ACHN (cell line): ENCODE measurements at regions not wholly inside any gene's neighbourhood (a gene's known extent, or its start where the extent isn't known, plus 50 kb on each side); places are given as distances from the start of the nearest gene placed in this dataset.
"Not testable (repeated sequence)": the region's sequence is repeated elsewhere in the genome, so short reads cannot be mapped to it uniquely, and the experiment has no call there.

Experiments used
- DNase-seq: peaks from one replicate; pipeline ENCODE4 v3.0.0-alpha.2; 2015
- in situ Hi-C: cut with HindIII; loops from 2 replicates; pipeline ENCODE4 v1.10.0; 2017; ENCODE audit warnings: low sequenced_read_pairs, low pct_ligation_motif_present, low pct_unique_long_range_greater_than_20kb

GRCh38 chr22:49400941-49401598, 426.6 kb downstream of the BRD1 start:
- DNase-seq = no peak
- in situ Hi-C loops = no loop called here

GRCh38 chr22:49400136-49400940, 427.3 kb downstream of the BRD1 start:
- in situ Hi-C loops = no loop called here
- no peak for DNase-seq

DNA sequence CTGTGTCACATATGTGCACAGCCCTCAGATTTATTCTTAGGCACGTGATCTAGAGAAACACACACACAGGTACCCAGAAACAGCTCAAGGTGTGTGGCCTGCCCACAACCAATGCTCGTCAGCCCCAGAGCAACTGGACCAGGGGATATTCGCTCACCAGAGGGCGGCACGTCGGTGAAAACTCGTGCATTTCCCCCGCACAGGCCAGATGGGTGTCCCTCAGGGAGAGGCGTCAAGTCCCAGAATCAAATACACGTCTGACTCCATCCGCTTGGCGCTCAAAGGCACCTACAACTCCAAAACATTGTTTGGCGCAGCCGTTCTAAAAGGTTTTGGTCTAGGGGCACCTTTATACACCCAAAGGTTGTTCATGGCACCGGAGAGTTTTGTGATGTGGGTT, 429.0 kb downstream of the BRD1 start:
- no peak for DNase-seq
- in situ Hi-C loops = no loop called here

GRCh38 chr22:49398115-49398514, 429.6 kb downstream of the BRD1 start:
- DNase-seq = no peak
- in situ Hi-C loops = no loop called here

GRCh38 chr22:49396817-49397216, 430.9 kb downstream of the BRD1 start:
- DNase-seq = peak; percentile 3
- in situ Hi-C loops = no loop called here

- DNase-seq = no peak
- in situ Hi-C loops = no loop called here
These were observed 432.1 kb downstream of the BRD1 start for GRCh38 chr22:49395617-49396016.

- DNase-seq, in situ Hi-C loops: not testable (repeated sequence)
These were observed 432.6 kb downstream of the BRD1 start for GRCh38 chr22:49395062-49395461.

DNA sequence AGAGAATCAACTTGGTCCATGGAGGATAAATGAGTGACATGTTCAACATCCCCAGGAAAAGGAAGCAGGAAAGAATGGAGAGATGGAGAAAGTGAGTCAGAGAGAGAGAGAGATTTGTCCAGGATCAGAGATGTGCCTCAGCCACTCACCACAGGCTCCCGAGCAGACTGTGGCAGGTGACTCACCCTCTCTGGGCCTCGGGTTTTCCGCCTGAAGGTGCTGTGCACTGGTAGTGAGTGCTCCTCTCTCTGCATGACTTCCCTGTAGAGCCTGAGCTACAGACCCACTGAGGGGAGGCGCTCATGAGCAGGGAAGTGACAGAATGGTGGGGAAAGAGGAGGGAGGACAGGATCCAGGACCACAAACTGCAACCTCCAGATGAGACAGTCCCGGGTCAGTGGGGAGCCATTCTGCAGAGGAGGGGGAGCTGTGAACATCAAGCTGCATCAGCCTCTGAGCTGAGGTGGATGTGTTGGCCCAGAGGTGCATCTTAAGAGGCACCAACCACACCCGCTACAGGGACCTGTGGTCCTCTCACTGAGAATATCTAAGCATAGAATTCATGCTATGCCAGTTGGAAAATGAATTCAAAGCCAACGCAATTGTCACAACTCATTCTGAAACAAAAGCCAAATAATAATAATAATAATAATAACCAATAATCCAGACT, 433.4 kb downstream of the BRD1 start:
- DNase-seq = no peak
- in situ Hi-C loops = no loop called here

- no peak for DNase-seq
- in situ Hi-C loops = no loop called here
These were observed 434.1 kb downstream of the BRD1 start for GRCh38 chr22:49393526-49393925.

- in situ Hi-C loops = no loop called here
- no peak for DNase-seq
These were observed 434.7 kb downstream of the BRD1 start for GRCh38 chr22:49392841-49393510.

- no peak for DNase-seq
- in situ Hi-C loops = no loop called here
These were observed 435.4 kb downstream of the BRD1 start for GRCh38 chr22:49392247-49392646.

DNA sequence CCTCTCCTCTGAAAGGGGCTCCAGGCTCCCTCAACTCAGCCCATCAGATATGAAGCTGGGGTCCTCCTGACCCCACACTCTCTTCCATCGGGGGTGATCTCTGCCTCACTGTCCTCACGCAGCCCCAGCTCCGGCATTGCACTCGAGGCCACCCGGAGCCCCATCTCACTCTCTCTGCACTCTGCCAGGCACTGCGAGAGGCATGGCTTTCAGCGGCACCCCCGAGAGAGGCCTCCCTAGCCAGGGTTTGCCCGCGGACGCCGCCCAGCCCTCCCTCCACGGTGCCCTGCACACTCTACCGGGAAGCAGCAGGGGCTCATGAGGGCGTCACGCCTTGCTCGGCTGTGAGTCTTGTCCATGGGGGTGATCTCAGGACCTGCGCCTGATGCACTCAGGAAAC, 436.2 kb downstream of the BRD1 start:
- in situ Hi-C loops = no loop called here
- no peak for DNase-seq

GRCh38 chr22:49390954-49391353, 436.7 kb downstream of the BRD1 start:
- in situ Hi-C loops = no loop called here
- no peak for DNase-seq

- in situ Hi-C loops, DNase-seq: not testable (repeated sequence)
These were observed 443.8 kb downstream of the BRD1 start for GRCh38 chr22:49383909-49384308.

GRCh38 chr22:49382451-49382735, 445.3 kb downstream of the BRD1 start:
- no peak for DNase-seq
- in situ Hi-C loops = no loop called here

- no peak for DNase-seq
- in situ Hi-C loops = no loop called here
These were observed 445.9 kb downstream of the BRD1 start for GRCh38 chr22:49381595-49382450.

- DNase-seq = no peak
- in situ Hi-C loops = no loop called here
These were observed 446.9 kb downstream of the BRD1 start for GRCh38 chr22:49380828-49381114.

GRCh38 chr22:49380095-49380827, 447.4 kb downstream of the BRD1 start:
- in situ Hi-C loops = no loop called here
- DNase-seq = no peak
